Tibial nerve (tissue), 4 donors: ENCODE measurements at regions not wholly inside any gene's neighbourhood (a gene's known extent, or its start where the extent isn't known, plus 50 kb on each side); places are given as distances from the start of the nearest gene placed in this dataset.

ENCODE experiments used
- CTCF ChIP-seq, 5 experiments: fragments of 200-600 bp in 3 of 5; fragments of 450-650 bp in 2 of 5; sonication (generic) in 3 of 5; IDR thresholded peaks; one replicate each; pipeline ENCODE4 v1.5.1; 2016 to 2019; ENCODE audit warnings: antibody characterized with exemption in 5 of 5, mild to moderate bottlenecking in 3 of 5, moderate library complexity in 2 of 5
- EP300 ChIP-seq, 2 donors: sonication (generic); formaldehyde crosslinking; IDR thresholded peaks; one replicate each; pipeline ENCODE4 v1.6.1; 2017; ENCODE audit warnings: antibody characterized with exemption in 2 of 2, mild to moderate bottlenecking in 1 of 2
- POLR2A ChIP-seq, 2 donors: fragments of 450-650 bp; IDR thresholded peaks; one replicate each; pipeline ENCODE4 v1.6.1; 2017; ENCODE audit warnings: antibody characterized with exemption in 2 of 2, mild to moderate bottlenecking in 2 of 2, moderate library complexity in 2 of 2

- no peak for TF ChIP-seq CTCF (IDR thresholded peaks at IDR 0.05)
- no peak for TF ChIP-seq POLR2A (IDR thresholded peaks at IDR 0.05)
- TF ChIP-seq EP300 (IDR thresholded peaks at IDR 0.05), result no peak
Measured at GRCh38 chr6:14270925-14271788, 153.6 kb downstream of the CD83 start.
